GM21447 (cell line): ENCODE measurements at regions not wholly inside any gene's neighbourhood (a gene's known extent, or its start where the extent isn't known, plus 50 kb on each side); places are given as distances from the start of the nearest gene placed in this dataset.
"Not testable (repeated sequence)": the region's sequence is repeated elsewhere in the genome, so short reads cannot be mapped to it uniquely, and the experiment has no call there.

Experiments used
- ATAC-seq: cut with Tn5 transposase; IDR thresholded peaks from one replicate; pipeline ENCODE4 v1.9.1; 2021; ENCODE audit not compliant: unreplicated experiment

GRCh38 chr11:38060920-38061319 lies 1462.9 kb upstream of the RAG2 start:
- ATAC-seq, result no peak

GRCh38 chr11:38060136-38060535 lies 1462.1 kb upstream of the RAG2 start:
- no peak for ATAC-seq

DNA sequence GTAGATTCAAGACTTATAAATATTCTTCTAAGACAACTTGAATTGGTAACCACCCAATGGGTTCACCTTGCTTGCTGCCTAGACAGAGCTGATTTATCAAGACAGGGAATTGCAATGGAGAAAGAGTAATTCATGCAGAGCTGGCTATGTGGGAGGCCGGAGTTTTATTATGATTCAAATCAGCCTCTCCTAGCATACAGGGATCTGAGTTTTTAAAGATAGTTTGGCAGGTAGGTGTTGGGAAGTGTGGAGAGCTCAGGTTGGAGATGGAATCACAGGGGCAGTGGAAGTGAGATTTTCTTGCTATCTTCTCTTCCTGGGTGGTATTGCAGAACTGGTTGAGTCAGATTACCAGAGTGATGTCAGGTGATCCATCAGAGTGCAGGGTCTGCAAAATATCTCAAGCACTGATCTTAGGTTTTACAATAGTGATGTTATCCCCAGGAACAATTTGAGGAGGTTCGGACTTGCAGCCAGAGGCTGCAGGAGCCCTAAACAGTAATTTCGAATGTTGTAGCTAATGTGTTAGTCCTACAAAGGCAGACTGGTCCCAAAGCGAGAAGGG lies 1448.6 kb upstream of the RAG2 start:
- ATAC-seq, result no peak

DNA sequence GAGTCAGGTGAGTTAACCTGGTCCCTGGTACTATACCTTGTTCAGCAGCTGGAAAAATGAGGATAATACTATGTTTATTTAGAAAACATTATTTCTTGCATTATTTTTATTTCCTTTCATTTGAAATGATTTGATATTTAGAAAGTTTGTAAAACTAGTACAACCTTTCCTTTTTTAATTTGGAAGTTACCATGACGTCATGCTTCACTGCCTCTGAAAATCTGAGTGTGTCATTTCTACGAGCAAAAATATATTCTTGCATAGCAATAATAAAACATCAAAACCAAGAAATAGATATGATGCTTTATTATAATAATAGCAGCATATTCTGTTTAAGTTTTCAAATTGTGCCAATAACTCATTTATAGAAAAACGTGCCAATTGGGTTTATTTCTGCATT lies 1445.0 kb upstream of the RAG2 start:
- no peak for ATAC-seq

DNA sequence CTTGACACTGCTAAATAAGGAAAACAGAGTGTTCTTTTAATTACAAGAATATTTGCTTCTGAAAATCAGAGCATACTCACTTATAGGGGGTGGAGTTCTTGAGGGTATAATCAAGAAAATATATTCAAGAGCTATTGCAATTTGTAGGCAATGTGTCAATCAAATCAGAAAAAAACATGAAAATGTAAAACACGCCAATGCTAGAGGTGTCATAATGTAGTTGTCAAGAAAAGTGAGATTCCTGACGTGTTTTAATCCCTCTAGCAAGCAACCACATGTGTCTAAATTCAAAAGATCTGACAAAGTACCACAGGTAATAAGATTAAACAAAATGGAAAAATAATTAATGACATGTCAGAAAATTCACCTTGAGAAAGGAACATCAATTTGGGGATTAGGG lies 1440.7 kb upstream of the RAG2 start:
- no peak for ATAC-seq

GRCh38 chr11:38019072-38019775 lies 1421.2 kb upstream of the RAG2 start:
- no peak for ATAC-seq

DNA sequence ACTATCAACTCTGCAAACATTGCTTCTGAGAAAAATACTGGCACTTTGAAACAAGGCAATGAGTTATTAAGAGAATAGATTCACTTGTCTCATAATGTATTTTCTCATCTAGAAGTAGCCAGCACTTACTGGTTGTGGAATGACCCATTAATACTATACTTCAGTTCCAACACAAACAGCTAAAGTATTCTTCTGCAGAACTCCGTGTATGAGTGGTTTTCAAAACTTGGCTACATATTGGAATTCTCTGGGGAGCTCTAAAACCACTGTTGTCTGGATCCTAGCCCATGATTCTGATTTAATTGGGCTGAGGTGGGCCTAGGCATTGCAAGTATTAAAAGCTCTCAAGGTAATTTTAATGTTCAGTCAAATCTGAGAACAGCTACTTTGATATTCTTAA lies 1416.4 kb upstream of the RAG2 start:
- ATAC-seq, result no peak

- ATAC-seq, result no peak
Observed at GRCh38 chr11:38013157-38013556, 1415.1 kb upstream of the RAG2 start.

DNA sequence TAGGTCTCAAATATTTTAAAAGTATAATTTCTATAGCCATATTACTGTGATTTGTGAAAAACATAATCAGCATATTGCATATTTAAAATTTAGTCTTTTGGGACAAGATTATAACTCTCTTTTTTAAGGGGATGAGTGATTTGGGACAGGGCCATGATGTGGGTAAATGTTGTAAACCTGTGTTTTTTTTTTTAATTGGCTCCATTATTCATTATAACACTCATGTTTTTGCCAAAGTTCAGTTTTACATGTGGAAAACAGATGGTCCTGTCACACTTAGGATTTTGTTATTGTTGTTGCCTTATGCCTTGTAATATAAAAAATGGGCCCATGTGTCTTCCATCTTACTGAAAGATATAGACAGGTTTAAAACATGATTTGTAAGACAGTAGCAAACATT lies 1413.5 kb upstream of the RAG2 start:
- ATAC-seq, result no peak

DNA sequence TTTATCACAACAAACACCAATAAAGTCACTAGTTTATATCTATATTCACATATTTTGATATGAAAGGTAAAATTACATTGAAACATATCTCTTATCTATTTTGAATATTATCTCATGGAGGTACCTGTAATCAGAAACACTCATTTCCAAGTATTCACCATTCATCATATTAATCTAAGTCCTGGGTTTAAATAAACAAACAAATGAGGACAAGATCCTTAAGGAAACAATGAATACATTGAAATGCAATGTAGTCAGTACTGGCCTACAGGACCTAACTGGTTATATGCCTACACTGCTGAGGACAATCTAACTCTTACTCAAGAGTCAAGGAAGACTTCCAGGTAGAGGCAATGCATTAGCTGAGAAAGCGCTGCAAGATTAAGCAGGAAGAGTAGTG lies 1411.9 kb upstream of the RAG2 start:
- ATAC-seq, result no peak

GRCh38 chr11:38006466-38006865 lies 1408.4 kb upstream of the RAG2 start:
- ATAC-seq, result no peak

GRCh38 chr11:38005597-38005996 lies 1407.6 kb upstream of the RAG2 start:
- ATAC-seq, result no peak

GRCh38 chr11:37999171-37999570 lies 1401.1 kb upstream of the RAG2 start:
- no peak for ATAC-seq

- ATAC-seq, result no peak
Observed at GRCh38 chr11:37995886-37996285, 1397.8 kb upstream of the RAG2 start.

DNA sequence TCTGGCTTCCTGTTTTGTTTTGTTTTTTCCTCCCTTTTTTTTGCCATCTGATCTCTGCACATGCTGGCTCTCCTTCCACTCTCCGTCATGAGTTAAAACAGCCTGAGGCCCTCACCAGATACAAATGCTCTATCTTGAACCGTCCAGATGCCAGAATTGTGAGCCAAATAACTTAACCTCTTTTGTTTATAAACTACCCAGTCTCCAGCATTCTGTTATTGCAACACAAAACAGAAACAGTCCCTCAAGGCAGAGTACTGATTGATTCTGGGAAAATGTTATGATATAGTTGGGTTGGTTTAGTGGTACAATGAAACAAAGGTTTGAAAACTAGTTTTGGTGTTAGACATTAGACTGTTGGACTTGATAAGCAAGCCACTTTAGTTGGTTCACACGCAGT lies 1390.0 kb upstream of the RAG2 start:
- no peak for ATAC-seq

DNA sequence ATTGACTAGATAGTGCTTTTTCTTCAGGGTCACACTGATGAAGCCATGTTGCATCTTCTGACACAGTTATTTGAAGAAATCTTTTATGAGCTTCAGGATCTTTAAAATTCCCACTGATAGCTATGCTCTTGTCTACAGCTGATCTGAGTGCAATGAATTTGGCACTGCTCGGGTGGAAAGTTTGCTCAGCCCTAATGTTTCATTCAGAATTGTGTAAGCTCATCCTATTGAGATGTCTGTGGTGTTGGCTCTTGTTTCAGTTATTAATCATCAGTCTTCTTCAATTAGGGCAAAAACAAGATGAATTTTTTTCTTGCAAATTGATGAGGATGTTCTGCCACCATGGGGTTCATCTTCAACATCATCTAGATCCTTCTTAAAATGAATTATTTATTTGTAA lies 1387.0 kb upstream of the RAG2 start:
- no peak for ATAC-seq

GRCh38 chr11:37978647-37979046 lies 1380.6 kb upstream of the RAG2 start:
- no peak for ATAC-seq

DNA sequence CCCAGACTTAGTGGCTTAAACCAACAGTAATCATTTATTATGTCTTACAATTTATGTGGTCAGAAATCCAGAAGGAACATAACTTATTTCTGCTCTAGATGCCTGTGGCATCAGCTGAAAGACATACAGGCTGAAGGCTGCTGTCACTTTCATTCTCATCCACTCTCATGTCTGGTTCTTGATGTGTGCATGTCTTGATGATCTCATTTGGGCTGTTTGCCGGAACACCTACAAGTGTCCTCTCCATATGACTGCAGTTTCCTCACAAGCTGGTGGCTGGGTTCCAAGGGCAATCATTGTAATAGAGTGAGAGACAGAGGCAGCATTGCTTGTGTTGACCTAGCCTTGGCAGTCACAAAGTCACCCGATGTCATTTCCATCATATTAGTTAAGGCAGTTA lies 1375.9 kb upstream of the RAG2 start:
- ATAC-seq, result no peak

DNA sequence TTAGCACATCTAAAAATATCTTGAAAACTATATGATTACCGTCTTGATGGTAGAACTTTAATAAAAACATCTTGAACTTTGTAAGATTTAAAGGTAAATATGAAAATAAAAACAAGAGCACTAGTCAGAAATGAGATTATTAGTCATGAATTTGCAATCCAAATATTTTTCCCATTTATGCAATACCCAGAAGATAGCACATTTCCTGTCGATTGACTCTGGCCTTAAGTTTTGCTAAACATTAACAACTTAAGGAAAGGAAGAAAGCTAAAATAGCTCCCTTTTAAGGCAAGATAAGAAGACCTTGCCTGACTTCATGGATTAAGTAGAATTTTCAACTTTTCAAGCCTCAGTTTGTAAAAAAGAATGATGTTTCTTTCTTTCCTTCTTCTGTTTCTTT lies 1374.7 kb upstream of the RAG2 start:
- ATAC-seq, result no peak

DNA sequence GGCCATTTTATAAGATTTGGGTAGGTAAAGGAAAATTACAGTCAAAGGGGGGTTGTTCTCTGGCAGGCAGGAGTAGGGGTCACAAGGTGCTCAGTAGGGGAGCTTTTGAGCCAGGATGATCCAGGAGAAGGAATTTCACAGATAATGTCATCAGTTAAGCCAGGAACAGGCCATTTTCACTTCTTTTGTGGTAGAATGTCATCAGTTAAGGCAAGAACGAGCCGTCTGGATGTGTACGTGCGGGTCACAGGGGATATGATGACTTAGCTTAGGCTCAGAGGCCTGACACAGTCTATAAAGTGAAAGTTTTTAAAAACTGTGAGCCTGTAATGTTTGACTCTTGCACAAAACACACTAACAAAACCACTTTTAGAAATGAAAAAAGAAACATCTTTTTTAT lies 1371.3 kb upstream of the RAG2 start:
- ATAC-seq, result not testable (repeated sequence)

GRCh38 chr11:37968148-37968547 lies 1370.1 kb upstream of the RAG2 start:
- ATAC-seq, result no peak

- no peak for ATAC-seq
Observed at GRCh38 chr11:37967635-37968034, 1369.6 kb upstream of the RAG2 start.

DNA sequence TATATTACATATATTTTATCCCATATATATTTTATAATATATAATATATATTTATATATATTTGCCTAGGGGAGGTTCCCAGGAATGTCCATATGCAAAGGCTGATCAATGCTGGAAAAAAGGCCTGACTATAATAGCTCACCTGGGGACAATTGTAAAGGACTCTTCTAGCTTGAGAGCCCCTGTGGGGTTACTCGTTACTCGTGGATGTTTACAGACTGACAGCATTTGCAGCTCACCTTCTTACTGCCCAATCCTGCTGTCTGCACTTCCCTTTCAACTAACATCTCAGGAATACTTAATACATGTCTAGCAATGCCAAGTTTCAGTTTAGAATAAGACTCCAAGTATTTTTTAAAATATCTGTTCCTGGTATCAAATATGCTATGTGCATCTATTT lies 1365.4 kb upstream of the RAG2 start:
- ATAC-seq, result no peak
